ENCODE measurements at regions not wholly inside any gene's neighbourhood (a gene's known extent, or its start where the extent isn't known, plus 50 kb on each side); places are given as distances from the start of the nearest gene placed in this dataset.

DNA sequence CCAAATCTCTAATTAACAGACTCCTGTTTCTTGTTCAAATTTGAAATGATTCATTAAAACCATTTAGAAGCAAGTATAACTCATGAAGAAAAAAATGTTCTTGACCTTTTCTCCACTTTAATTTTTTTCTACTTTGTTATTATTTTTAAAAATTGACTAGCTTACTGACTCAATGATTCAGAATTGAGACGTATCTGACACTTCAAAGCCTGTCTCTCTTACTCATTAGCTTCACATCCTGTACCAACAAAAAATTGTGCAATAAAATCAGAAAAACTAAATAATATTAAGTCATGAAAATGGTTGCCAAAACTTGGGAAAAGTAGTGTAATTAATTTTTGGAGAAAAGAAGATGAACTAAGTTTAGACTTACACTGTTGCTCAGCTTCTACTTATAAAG lies 331.2 kb downstream of the SLC16A7 start:
- ChIA-PET CTCF (no interaction called here), POLR2A (ENCODE audit: unreplicated experiment) (no interaction called here)
- Histone ChIP-seq H3K27ac (no peak overlapping the region), H3K4me3 (no peak overlapping the region), H3K9me3 (ENCODE audit: insufficient read depth, low read depth) (no peaks in the 10 kb centered on the region), H3K36me3 (ENCODE audit: low read depth) (no peaks in the 10 kb centered on the region), H3K9me2 (ENCODE audit: insufficient read depth) (no peaks in the 10 kb centered on the region), H3K79me2 (ENCODE audit: low read depth) (no peaks in the 10 kb centered on the region), H3K27me3 (ENCODE audit: insufficient read depth, low read depth) (no peaks in the 10 kb centered on the region), H2AFZ (no peak overlapping the region), H3F3A (ENCODE audit: insufficient read depth, low read depth) (no peaks in the 10 kb centered on the region), H3K4me1 (replicated peaks; ENCODE audit: insufficient read depth) (peaks cover 10% of the 10 kb centered on the region; the same call in 1 of the 2 replicates), H3K4me2 (no peak overlapping the region), H4K20me1 (ENCODE audit: insufficient read depth) (no peaks in the 10 kb centered on the region)
- BruUV-seq (replicated peaks): no TSS peak
- TF ChIP-seq EZH2 (IDR thresholded peaks at IDR 0.05; ENCODE audit: low read depth): no peak
- TF ChIP-seq, protein P1, sequence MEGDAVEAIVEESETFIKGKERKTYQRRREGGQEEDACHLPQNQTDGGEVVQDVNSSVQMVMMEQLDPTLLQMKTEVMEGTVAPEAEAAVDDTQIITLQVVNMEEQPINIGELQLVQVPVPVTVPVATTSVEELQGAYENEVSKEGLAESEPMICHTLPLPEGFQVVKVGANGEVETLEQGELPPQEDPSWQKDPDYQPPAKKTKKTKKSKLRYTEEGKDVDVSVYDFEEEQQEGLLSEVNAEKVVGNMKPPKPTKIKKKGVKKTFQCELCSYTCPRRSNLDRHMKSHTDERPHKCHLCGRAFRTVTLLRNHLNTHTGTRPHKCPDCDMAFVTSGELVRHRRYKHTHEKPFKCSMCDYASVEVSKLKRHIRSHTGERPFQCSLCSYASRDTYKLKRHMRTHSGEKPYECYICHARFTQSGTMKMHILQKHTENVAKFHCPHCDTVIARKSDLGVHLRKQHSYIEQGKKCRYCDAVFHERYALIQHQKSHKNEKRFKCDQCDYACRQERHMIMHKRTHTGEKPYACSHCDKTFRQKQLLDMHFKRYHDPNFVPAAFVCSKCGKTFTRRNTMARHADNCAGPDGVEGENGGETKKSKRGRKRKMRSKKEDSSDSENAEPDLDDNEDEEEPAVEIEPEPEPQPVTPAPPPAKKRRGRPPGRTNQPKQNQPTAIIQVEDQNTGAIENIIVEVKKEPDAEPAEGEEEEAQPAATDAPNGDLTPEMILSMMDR (conservative IDR thresholded peaks at IDR 0.05): no peak
- intact Hi-C loops (cut with micrococcal nuclease; ENCODE audit: unreplicated experiment): no loop called here
- no peak for DNase-seq

- H3K36me3 ChIP-seq (ENCODE audit: low read depth): no peaks in the 10 kb centered on the region
- H4K20me1 ChIP-seq (ENCODE audit: insufficient read depth): no peaks in the 10 kb centered on the region
- DNase-seq: no peak
- H2AFZ ChIP-seq: no peak overlapping the region
- BruUV-seq (replicated peaks): no TSS peak
- TF ChIP-seq EZH2 (IDR thresholded peaks at IDR 0.05; ENCODE audit: low read depth): no peak
- TF ChIP-seq, protein P1 (conservative IDR thresholded peaks at IDR 0.05): no peak
- H3K4me1 ChIP-seq (replicated peaks; ENCODE audit: insufficient read depth): peaks cover 10% of the 10 kb centered on the region; the same call in 1 of the 2 replicates
- POLR2A ChIA-PET (ENCODE audit: unreplicated experiment): no interaction called here
- no peak overlapping the region for H3K4me3 ChIP-seq
- no peaks in the 10 kb centered on the region for H3K27me3 ChIP-seq (ENCODE audit: insufficient read depth, low read depth)
- CTCF ChIA-PET: no interaction called here
- no peaks in the 10 kb centered on the region for H3K79me2 ChIP-seq (ENCODE audit: low read depth)
- H3F3A ChIP-seq (ENCODE audit: insufficient read depth, low read depth): no peaks in the 10 kb centered on the region
- no peak overlapping the region for H3K4me2 ChIP-seq
- no peak overlapping the region for H3K27ac ChIP-seq
- no peaks in the 10 kb centered on the region for H3K9me3 ChIP-seq (ENCODE audit: insufficient read depth, low read depth)
- intact Hi-C loops (cut with micrococcal nuclease; ENCODE audit: unreplicated experiment): no loop called here
- H3K9me2 ChIP-seq (ENCODE audit: insufficient read depth): no peaks in the 10 kb centered on the region
These were observed 332.6 kb downstream of the SLC16A7 start for GRCh38 chr12:59928416-59928815.

- Histone ChIP-seq H4K20me1 (ENCODE audit: insufficient read depth) (no peaks in the 10 kb centered on the region), H3F3A (ENCODE audit: insufficient read depth, low read depth) (no peaks in the 10 kb centered on the region), H3K9me2 (ENCODE audit: insufficient read depth) (no peaks in the 10 kb centered on the region), H2AFZ (no peak overlapping the region), H3K9me3 (ENCODE audit: insufficient read depth, low read depth) (no peaks in the 10 kb centered on the region), H3K27me3 (ENCODE audit: insufficient read depth, low read depth) (no peaks in the 10 kb centered on the region), H3K27ac (no peak overlapping the region), H3K4me2 (no peak overlapping the region), H3K4me3 (no peak overlapping the region), H3K4me1 (replicated peaks; ENCODE audit: insufficient read depth) (peaks cover 10% of the 10 kb centered on the region; the same call in 1 of the 2 replicates), H3K36me3 (ENCODE audit: low read depth) (no peaks in the 10 kb centered on the region), H3K79me2 (ENCODE audit: low read depth) (no peaks in the 10 kb centered on the region)
- DNase-seq: peak; percentile 37 to 40
- TF ChIP-seq, protein P1 (conservative IDR thresholded peaks at IDR 0.05): no peak
- TF ChIP-seq EZH2 (IDR thresholded peaks at IDR 0.05; ENCODE audit: low read depth): no peak
- CTCF ChIA-PET: no interaction called here
- intact Hi-C loops (cut with micrococcal nuclease; ENCODE audit: unreplicated experiment): no loop called here
- POLR2A ChIA-PET (ENCODE audit: unreplicated experiment): interaction anchor here (0.6 kb wide), 1 partner anchor 218 kb away, joined by 3 read pairs; no protein-coding TSS in a partner anchor
- BruUV-seq (replicated peaks): no TSS peak
These were observed 333.3 kb downstream of the SLC16A7 start for GRCh38 chr12:59929110-59929509.
